Suprapubic skin (tissue), 4 donors: ENCODE measurements at regions not wholly inside any gene's neighbourhood (a gene's known extent, or its start where the extent isn't known, plus 50 kb on each side); places are given as distances from the start of the nearest gene placed in this dataset.

Source experiments
- DNase-seq, 2 donors: peaks; one replicate each; pipeline ENCODE4 v3.0.0-alpha.2; 2019; ENCODE audit warnings: low spot score in 2 of 2
- H3K27ac ChIP-seq: fragments of 200-600 bp; sonication (generic); one replicate; pipeline ENCODE4 v1.5.1; 2019
- H3K27me3 ChIP-seq: fragments of 200-600 bp; sonication (generic); one replicate; pipeline ENCODE4 v1.5.1; 2019
- H3K36me3 ChIP-seq: fragments of 200-600 bp; sonication (generic); one replicate; pipeline ENCODE4 v1.5.1; 2019
- H3K4me1 ChIP-seq: fragments of 200-600 bp; sonication (generic); one replicate; pipeline ENCODE4 v1.5.1; 2019
- H3K4me3 ChIP-seq: fragments of 200-600 bp; sonication (generic); one replicate; pipeline ENCODE4 v1.5.1; 2019; ENCODE audit warnings: mild to moderate bottlenecking
- H3K9me3 ChIP-seq: fragments of 200-600 bp; sonication (generic); one replicate; pipeline ENCODE4 v1.5.1; 2019
- EP300 ChIP-seq: sonication (generic); formaldehyde crosslinking; IDR thresholded peaks from one replicate; pipeline ENCODE4 v1.6.1; 2017; ENCODE audit warnings: antibody characterized with exemption
- POLR2A ChIP-seq, 2 donors: fragments of 450-650 bp; IDR thresholded peaks; one replicate each; pipeline ENCODE4 v1.6.1; 2017; ENCODE audit warnings: antibody characterized with exemption in 2 of 2, mild to moderate bottlenecking in 2 of 2, moderate library complexity in 2 of 2
- POLR2AphosphoS5 ChIP-seq, 3 donors: sonication (generic); formaldehyde crosslinking; IDR thresholded peaks; one replicate each; pipeline ENCODE4 v1.6.1; 2017; ENCODE audit warnings: antibody characterized with exemption in 3 of 3
- WGBS: methylation state at CpG from one replicate; pipeline ENCODE4 v1.1.5; 2018; 5-methylcytosine and 5-hydroxymethylcytosine counted together
- TF ChIP-seq, protein P1 (sequence below), 2 donors: fragments of 200-600 bp in 1 of 2; fragments of 450-650 bp in 1 of 2; sonication (generic) in 1 of 2; IDR thresholded peaks; one replicate each; pipeline ENCODE4 v1.5.1; 2016 to 2019; ENCODE audit warnings: antibody characterized with exemption in 2 of 2, mild to moderate bottlenecking in 1 of 2, moderate library complexity in 1 of 2

DNA sequence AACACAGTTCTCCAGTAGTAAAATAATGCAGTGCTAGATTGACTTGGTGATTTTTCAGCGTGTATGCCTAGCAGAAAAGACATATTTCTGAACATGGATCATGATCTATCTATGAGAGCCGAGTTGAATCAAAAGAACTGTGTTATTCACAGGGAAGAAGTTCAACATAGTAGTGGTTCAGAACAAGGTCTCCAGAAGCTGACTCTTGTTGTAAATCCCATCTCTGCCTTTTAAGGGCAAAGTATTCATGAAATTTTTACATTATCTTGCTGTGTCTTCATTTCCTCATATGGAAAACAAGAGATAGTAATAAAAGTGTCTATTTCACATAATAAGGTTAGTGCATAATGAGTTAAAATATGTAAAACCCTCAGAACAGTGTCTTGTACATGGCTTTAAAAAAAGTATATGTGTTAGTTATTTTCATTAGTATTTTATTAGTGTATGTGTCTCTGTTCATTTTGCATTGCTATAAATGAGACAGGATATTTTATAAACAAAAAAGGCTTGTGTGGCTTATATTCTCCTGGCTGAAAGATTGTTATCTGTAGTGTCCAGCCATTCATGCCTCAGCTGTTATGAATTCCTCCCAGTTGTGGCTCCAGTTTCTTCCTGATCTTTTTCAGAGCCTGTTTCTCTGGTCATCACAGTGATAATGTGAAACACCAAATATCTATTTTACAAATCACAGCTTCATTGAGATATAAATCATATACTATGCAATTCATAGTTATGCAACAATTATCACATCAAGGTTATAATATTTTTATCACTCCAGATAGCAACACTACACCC lies 1351.2 kb downstream of the STIM2 start:
- DNase-seq = no peak
- no peak for TF ChIP-seq POLR2A (IDR thresholded peaks at IDR 0.05)
- TF ChIP-seq EP300 = no peak
- no peak for TF ChIP-seq POLR2AphosphoS5 (IDR thresholded peaks at IDR 0.05)
- TF ChIP-seq, protein P1, sequence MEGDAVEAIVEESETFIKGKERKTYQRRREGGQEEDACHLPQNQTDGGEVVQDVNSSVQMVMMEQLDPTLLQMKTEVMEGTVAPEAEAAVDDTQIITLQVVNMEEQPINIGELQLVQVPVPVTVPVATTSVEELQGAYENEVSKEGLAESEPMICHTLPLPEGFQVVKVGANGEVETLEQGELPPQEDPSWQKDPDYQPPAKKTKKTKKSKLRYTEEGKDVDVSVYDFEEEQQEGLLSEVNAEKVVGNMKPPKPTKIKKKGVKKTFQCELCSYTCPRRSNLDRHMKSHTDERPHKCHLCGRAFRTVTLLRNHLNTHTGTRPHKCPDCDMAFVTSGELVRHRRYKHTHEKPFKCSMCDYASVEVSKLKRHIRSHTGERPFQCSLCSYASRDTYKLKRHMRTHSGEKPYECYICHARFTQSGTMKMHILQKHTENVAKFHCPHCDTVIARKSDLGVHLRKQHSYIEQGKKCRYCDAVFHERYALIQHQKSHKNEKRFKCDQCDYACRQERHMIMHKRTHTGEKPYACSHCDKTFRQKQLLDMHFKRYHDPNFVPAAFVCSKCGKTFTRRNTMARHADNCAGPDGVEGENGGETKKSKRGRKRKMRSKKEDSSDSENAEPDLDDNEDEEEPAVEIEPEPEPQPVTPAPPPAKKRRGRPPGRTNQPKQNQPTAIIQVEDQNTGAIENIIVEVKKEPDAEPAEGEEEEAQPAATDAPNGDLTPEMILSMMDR (IDR thresholded peaks at IDR 0.05) = no peak

DNA sequence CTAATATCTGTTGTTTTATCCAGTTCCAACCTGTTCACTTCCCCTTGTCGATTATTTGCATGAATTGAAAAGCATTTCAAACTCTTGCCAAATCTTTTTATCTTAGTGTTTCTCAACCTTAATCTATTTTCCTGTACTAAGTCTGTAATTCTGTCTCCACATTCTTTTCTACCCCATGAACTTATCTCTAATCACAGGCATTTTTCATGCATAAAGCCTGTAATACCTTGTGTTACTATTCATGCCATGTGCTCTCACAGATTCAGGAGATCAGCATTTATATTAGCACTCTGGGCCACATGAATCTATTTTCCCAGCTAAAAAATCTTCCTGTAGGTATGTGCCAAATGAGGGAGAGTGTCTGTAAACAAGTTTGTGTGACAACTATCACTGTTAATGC lies 1360.9 kb downstream of the STIM2 start:
- no peaks in the 10 kb centered on the region for H3K27me3 ChIP-seq
- no peak for TF ChIP-seq POLR2A (IDR thresholded peaks at IDR 0.05)
- TF ChIP-seq EP300 = no peak
- no peak for TF ChIP-seq POLR2AphosphoS5 (IDR thresholded peaks at IDR 0.05)
- TF ChIP-seq, protein P1 (IDR thresholded peaks at IDR 0.05) = no peak
- DNase-seq = no peak
- no peaks in the 10 kb centered on the region for H3K36me3 ChIP-seq
- 55% methylated on average over 1 of the region's 1 CpG for WGBS
- H3K9me3 ChIP-seq = no peaks in the 10 kb centered on the region
- no peaks in the 10 kb centered on the region for H3K4me1 ChIP-seq
- no peak overlapping the region for H3K27ac ChIP-seq
- no peak overlapping the region for H3K4me3 ChIP-seq

More for the DNA sequence above, 1351.2 kb downstream of the STIM2 start:
- Histone ChIP-seq H3K9me3 (no peaks in the 10 kb centered on the region), H3K36me3 (no peaks in the 10 kb centered on the region), H3K27ac (no peak overlapping the region), H3K27me3 (no peaks in the 10 kb centered on the region), H3K4me1 (no peaks in the 10 kb centered on the region), H3K4me3 (no peak overlapping the region)
- 59% methylated on average over 2 of the region's 2 CpGs for WGBS

DNA sequence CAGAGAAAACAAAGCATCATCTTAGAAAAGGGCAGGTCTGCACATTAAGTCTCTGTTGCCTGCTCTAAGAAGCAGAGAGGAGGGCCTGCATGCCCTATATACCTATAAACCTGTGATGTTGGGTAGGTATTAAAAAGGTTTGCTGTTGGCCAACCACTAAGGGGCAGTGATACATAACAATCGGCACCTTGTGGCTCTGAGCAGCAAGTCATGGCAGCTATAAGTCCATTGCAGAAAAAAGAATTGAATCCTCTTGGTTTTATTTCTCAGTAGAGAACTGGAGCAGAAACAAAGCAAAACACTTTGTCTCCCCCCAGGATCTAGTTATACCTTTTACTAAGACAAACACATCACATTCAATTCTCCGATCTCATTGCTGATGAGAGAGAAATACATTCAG lies 1364.4 kb downstream of the STIM2 start:
- DNase-seq = no peak
- TF ChIP-seq EP300 (no peak), POLR2AphosphoS5 (IDR thresholded peaks at IDR 0.05) (no peak), POLR2A (IDR thresholded peaks at IDR 0.05) (no peak)
- TF ChIP-seq, protein P1 (IDR thresholded peaks at IDR 0.05) = no peak
- H3K4me1 ChIP-seq = no peaks in the 10 kb centered on the region

DNA sequence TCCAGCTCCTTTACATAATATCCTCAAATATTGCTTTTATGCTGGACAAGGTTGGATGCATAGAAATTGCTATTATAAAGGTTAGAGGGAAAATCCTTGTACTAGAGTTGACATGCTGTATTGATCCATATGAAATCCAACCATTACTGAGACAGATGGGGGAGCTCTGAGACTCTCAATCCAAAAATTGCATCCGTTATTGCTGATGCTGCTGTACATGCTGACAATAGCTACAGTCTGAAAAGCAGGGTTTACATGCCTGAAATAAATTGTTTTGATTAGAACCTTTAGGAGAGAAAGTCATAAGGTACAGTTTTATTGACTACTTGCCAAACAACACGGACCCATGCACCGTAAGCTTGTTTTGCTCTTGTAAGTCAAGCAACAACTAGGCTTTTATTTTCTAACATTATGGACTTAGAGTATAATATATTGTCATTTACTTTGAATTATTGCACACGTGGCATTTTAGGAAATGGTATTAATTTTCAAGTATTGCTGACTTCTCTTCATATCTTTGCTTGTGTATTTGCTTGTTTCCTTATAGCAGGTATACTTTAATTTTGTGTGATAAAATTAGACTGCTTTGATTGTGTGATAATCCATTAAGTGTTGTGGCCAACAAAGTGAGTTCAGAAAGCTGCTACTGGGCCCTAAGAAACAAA lies 1365.2 kb downstream of the STIM2 start:
- H3K27ac ChIP-seq = no peak overlapping the region
- DNase-seq = no peak
- H3K27me3 ChIP-seq = no peaks in the 10 kb centered on the region
- WGBS = 50% methylated on average over 4 of the region's 4 CpGs
- H3K9me3 ChIP-seq = no peaks in the 10 kb centered on the region
- H3K36me3 ChIP-seq = no peaks in the 10 kb centered on the region
- no peaks in the 10 kb centered on the region for H3K4me1 ChIP-seq
- no peak for TF ChIP-seq POLR2A (IDR thresholded peaks at IDR 0.05)
- TF ChIP-seq POLR2AphosphoS5 (IDR thresholded peaks at IDR 0.05) = no peak
- TF ChIP-seq, protein P1 (IDR thresholded peaks at IDR 0.05) = no peak
- TF ChIP-seq EP300 = no peak
- no peak overlapping the region for H3K4me3 ChIP-seq

More for the DNA sequence above, 1364.4 kb downstream of the STIM2 start:
- Histone ChIP-seq H3K9me3 (no peaks in the 10 kb centered on the region), H3K27me3 (no peaks in the 10 kb centered on the region), H3K27ac (no peak overlapping the region), H3K4me3 (no peak overlapping the region), H3K36me3 (no peaks in the 10 kb centered on the region)
- WGBS = 72% methylated on average over 2 of the region's 2 CpGs

DNA sequence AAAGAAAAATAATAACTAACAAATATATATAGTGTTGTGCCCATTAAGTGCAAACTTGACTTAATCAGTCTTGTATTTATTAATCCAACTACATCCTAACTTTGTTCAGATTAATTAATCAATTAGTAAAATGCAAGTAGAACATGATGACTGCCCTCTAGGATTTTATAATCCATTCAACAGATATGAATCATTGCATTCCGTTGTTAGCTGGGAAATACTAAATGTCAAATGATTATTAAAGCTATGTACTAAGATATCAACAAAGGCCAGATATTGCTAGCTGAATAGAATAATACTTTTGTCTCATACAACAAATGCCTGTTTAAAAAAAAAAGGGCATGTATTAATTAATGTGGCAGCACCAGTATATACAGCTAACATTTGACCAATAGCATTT lies 1366.3 kb downstream of the STIM2 start:
- whole genome bisulfite sequencing = 28% methylated on average over 1 of the region's 1 CpG
- H3K4me1 ChIP-seq = no peaks in the 10 kb centered on the region
- H3K36me3 ChIP-seq = no peaks in the 10 kb centered on the region
- no peak overlapping the region for H3K4me3 ChIP-seq
- no peaks in the 10 kb centered on the region for H3K9me3 ChIP-seq
- DNase-seq = no peak
- no peaks in the 10 kb centered on the region for H3K27me3 ChIP-seq
- H3K27ac ChIP-seq = no peak overlapping the region
- TF ChIP-seq, protein P1 (IDR thresholded peaks at IDR 0.05) = no peak
- no peak for TF ChIP-seq EP300
- TF ChIP-seq POLR2AphosphoS5 (IDR thresholded peaks at IDR 0.05) = no peak
- TF ChIP-seq POLR2A (IDR thresholded peaks at IDR 0.05) = no peak
